SK-N-SH treated with all-trans-retinoic acid at 6 μM for 48 hours (cell line): ENCODE measurements at regions not wholly inside any gene's neighbourhood (a gene's known extent, or its start where the extent isn't known, plus 50 kb on each side); places are given as distances from the start of the nearest gene placed in this dataset.

Experiments used
- ISL1 ChIP-seq: fragments of 250-450 bp; sonication (Bioruptor Pico); IDR thresholded peaks from 2 replicates; pipeline ENCODE4 v2.1.2; 2022; ENCODE audit warnings: mild to moderate bottlenecking, moderate library complexity
- ZFP30 ChIP-seq: fragments of 450-650 bp; formaldehyde crosslinking; IDR thresholded peaks from 2 replicates; pipeline ENCODE4 v1.5.0; 2022; ENCODE audit warnings: mild to moderate bottlenecking, moderate library complexity

DNA sequence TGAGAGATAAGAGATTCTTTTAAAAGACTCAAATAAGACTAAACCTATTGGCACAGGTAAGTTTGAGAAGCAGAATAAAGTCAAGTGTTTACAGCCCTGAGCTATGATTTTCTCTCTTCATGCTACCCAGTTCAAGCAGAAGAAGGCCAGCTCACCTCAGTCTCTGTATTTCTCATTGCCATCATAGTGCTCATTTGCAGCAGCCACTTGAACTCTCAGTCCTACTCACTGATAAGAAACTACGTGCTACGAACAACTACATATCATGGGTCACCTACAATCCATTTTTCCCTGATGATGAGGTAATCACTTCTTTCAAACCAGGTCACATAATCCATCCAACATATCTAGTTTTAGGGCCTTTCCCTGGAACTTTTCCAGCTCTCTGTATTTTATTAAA is 617.5 kb downstream of the JRKL start:
- no peak for TF ChIP-seq ZFP30
- no peak for TF ChIP-seq ISL1
